Body of pancreas (tissue), 4 donors: ENCODE measurements at regions not wholly inside any gene's neighbourhood (a gene's known extent, or its start where the extent isn't known, plus 50 kb on each side); places are given as distances from the start of the nearest gene placed in this dataset.

Experiments used
- POLR2A ChIP-seq, 3 donors: fragments of 450-650 bp; IDR thresholded peaks; one replicate each; pipeline ENCODE4 v1.6.1; 2016; ENCODE audit warnings: antibody characterized with exemption in 3 of 3, mild to moderate bottlenecking in 2 of 3
- TF ChIP-seq, protein P1 (sequence below), 7 experiments: fragments of 450-650 bp in 4 of 7; fragments of 200-600 bp in 3 of 7; sonication (generic) in 3 of 7; IDR thresholded peaks; one replicate each; pipeline ENCODE4 v1.5.1; 2016 to 2019; ENCODE audit warnings: antibody characterized with exemption in 7 of 7

DNA sequence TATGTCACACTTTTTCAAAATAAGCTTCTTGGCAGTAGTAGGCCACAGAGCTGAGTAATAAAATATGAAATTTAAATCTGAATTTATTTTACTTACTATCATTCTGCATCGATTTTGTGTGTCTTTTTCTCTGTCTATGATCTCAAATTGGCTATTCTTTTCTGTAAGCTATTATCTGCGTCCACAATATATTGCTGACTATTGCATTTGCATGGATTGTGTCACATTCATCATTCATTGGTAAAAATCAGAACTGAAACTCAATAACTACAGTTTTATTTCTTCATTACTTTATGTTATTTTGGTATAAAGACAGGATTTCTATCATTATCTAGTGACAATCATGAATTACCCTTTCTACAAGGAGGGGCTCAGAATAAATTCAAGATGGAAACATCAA, 154.8 kb upstream of the AGR3 start:
- TF ChIP-seq, protein P1, sequence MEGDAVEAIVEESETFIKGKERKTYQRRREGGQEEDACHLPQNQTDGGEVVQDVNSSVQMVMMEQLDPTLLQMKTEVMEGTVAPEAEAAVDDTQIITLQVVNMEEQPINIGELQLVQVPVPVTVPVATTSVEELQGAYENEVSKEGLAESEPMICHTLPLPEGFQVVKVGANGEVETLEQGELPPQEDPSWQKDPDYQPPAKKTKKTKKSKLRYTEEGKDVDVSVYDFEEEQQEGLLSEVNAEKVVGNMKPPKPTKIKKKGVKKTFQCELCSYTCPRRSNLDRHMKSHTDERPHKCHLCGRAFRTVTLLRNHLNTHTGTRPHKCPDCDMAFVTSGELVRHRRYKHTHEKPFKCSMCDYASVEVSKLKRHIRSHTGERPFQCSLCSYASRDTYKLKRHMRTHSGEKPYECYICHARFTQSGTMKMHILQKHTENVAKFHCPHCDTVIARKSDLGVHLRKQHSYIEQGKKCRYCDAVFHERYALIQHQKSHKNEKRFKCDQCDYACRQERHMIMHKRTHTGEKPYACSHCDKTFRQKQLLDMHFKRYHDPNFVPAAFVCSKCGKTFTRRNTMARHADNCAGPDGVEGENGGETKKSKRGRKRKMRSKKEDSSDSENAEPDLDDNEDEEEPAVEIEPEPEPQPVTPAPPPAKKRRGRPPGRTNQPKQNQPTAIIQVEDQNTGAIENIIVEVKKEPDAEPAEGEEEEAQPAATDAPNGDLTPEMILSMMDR (IDR thresholded peaks at IDR 0.05): no peak
- TF ChIP-seq POLR2A (IDR thresholded peaks at IDR 0.05): no peak
